Calu3 (cell line): ENCODE measurements at regions not wholly inside any gene's neighbourhood (a gene's known extent, or its start where the extent isn't known, plus 50 kb on each side); places are given as distances from the start of the nearest gene placed in this dataset.

Source experiments
- BruUV-seq: library from RNA; stranded (reverse); fragments of 400-500 nt; replicated peaks from 2 replicates; lab custom pipeline; 2021; lab: Mats Ljungman, UMichigan
- CTCF ChIA-PET: fragments of 300-600 bp; sonication (Branson Sonifier 250); formaldehyde crosslinking; loops from one replicate; lab custom pipeline; 2022; ENCODE audit warnings: antibody characterized with exemption; lab: Charles Lee
- DNase-seq: peaks from one replicate; pipeline ENCODE4 v3.0.0; 2022
- H3K27ac Mint-ChIP-seq: one replicate; pipeline ENCODE4 v1.8.0; 2022; ENCODE audit warnings: mixed read lengths; ENCODE audit not compliant: unreplicated experiment
- H3K27me3 Mint-ChIP-seq: one replicate; pipeline ENCODE4 v1.8.0; 2022; ENCODE audit warnings: mixed read lengths; ENCODE audit not compliant: unreplicated experiment
- H3K36me3 Mint-ChIP-seq: one replicate; pipeline ENCODE4 v1.8.0; 2022; ENCODE audit warnings: mild to moderate bottlenecking, moderate library complexity, mixed read lengths; ENCODE audit not compliant: insufficient read depth, unreplicated experiment
- H3K4me1 Mint-ChIP-seq: one replicate; pipeline ENCODE4 v1.8.0; 2022; ENCODE audit warnings: mild to moderate bottlenecking, low read depth, mixed read lengths; ENCODE audit not compliant: unreplicated experiment
- H3K4me3 Mint-ChIP-seq: one replicate; pipeline ENCODE4 v1.8.0; 2022; ENCODE audit warnings: mild to moderate bottlenecking, low read depth, moderate library complexity, mixed read lengths; ENCODE audit not compliant: unreplicated experiment
- H3K9me3 Mint-ChIP-seq: one replicate; pipeline ENCODE4 v1.8.0; 2022; ENCODE audit warnings: low read depth, mixed read lengths; ENCODE audit not compliant: unreplicated experiment
- intact Hi-C: fragments of 100-400 bp; cut with micrococcal nuclease; formaldehyde crosslinking; loops from one replicate; pipeline ENCODE4 v1.10.0; 2022; ENCODE audit not compliant: unreplicated experiment
- TF ChIP-seq, protein P1 (sequence below): fragments of 200-600 bp; IDR thresholded peaks from one replicate; pipeline ENCODE4 v1.8.0; 2022; ENCODE audit warnings: antibody characterized with exemption; ENCODE audit not compliant: unreplicated experiment

DNA sequence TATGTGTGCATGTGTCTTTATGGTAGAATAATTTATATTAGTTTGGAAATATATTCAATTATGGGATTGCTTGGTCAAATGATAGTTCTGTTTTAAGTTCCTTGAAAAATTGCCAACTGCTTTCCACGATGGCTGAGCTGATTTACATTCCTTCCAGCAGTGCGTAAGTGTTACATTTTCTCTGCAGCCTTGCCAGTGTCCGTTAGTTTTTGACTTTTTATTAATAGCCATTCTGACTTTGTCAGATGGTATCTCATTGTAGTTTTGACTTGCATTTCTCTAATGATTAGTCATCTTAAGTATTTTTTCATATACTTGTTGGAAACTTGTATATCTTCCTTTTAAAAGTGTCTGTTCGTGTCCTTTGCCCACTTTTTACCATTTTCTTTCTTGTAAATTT lies 434.2 kb upstream of the POT1 start:
- BruUV-seq: no TSS peak
- DNase-seq: no peak
- H3K36me3 Mint-ChIP-seq: no peaks in the 10 kb centered on the region
- H3K4me1 Mint-ChIP-seq: no peaks in the 10 kb centered on the region
- H3K27ac Mint-ChIP-seq: no peak overlapping the region
- no peak overlapping the region for H3K4me3 Mint-ChIP-seq
- H3K9me3 Mint-ChIP-seq: no peaks in the 10 kb centered on the region
- TF ChIP-seq, protein P1, sequence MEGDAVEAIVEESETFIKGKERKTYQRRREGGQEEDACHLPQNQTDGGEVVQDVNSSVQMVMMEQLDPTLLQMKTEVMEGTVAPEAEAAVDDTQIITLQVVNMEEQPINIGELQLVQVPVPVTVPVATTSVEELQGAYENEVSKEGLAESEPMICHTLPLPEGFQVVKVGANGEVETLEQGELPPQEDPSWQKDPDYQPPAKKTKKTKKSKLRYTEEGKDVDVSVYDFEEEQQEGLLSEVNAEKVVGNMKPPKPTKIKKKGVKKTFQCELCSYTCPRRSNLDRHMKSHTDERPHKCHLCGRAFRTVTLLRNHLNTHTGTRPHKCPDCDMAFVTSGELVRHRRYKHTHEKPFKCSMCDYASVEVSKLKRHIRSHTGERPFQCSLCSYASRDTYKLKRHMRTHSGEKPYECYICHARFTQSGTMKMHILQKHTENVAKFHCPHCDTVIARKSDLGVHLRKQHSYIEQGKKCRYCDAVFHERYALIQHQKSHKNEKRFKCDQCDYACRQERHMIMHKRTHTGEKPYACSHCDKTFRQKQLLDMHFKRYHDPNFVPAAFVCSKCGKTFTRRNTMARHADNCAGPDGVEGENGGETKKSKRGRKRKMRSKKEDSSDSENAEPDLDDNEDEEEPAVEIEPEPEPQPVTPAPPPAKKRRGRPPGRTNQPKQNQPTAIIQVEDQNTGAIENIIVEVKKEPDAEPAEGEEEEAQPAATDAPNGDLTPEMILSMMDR: no peak
- no peaks in the 10 kb centered on the region for H3K27me3 Mint-ChIP-seq
- CTCF ChIA-PET: no interaction called here
- intact Hi-C loops: no loop called here

DNA sequence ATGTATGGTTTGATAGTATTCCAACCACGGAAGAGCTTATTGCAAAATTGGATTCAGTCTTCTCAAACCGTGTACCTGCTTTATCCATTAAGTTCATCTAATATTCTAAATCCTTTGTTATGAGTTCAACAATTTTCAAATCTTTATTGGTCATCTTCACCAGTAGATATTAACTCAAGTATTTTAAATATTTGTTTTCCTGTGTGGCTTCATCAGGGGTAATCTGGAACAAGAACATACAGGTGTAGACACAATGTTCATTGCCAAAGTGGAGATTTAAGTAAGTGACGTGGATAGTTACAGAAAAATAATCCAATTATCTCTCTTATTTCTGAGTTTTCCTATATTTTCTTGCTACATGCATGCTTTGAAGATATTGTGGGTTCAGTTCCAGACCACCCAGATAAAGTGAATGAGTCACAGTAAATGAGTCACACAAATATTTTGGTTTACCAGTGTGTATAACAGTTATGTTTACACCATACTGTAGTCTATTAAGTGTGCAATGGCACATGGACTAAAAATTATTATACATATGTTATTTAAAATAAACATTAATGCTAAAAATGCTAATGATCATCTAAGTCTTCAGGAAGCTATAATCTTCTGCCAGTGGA lies 429.0 kb upstream of the POT1 start:
- Mint-ChIP-seq H3K4me1 (no peaks in the 10 kb centered on the region), H3K27me3 (no peaks in the 10 kb centered on the region), H3K27ac (no peak overlapping the region), H3K9me3 (no peaks in the 10 kb centered on the region), H3K36me3 (no peaks in the 10 kb centered on the region), H3K4me3 (no peak overlapping the region)
- TF ChIP-seq, protein P1: no peak
- intact Hi-C loops: no loop called here
- CTCF ChIA-PET: no interaction called here
- no TSS peak for BruUV-seq
- DNase-seq: no peak

DNA sequence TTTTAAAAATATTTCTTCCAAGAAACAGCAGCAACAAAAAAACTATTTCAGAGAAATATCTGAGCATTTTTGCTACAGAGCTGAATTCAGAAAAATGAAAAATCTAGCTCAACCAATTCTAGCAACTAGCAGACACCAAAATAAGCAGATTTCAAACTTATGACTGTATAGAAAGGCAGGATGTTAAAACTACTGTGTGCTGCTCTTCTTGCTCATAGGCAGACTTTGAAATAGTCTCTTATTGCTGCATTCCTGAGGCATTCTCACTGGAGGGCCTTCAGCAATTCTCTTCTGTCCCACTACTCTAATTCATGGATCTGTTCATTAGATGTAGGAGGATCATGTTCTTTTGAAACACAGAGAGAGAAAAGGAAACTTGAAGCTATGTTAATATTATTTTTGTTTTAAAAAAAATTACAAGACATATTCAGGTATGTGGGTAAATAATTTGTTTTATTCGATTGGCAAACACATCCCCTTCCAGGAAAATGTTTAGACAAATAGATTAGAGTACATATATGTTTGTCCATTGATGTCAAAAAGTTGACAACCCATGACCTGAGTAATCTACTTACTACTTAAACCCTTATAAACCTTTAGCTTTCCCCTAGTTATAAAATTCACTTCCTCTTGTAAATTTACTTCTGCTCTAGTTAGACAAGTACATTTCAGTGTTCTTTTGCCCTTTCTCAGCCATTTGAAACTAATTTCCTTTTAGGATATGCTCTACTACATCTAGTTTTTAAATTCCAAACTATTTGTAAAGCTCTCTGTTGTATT lies 428.2 kb upstream of the POT1 start:
- intact Hi-C loops: no loop called here
- Mint-ChIP-seq H3K4me1 (no peaks in the 10 kb centered on the region), H3K9me3 (no peaks in the 10 kb centered on the region), H3K4me3 (no peak overlapping the region), H3K27me3 (no peaks in the 10 kb centered on the region), H3K36me3 (no peaks in the 10 kb centered on the region), H3K27ac (no peak overlapping the region)
- no peak for DNase-seq
- CTCF ChIA-PET: no interaction called here
- TF ChIP-seq, protein P1: no peak
- no TSS peak for BruUV-seq

DNA sequence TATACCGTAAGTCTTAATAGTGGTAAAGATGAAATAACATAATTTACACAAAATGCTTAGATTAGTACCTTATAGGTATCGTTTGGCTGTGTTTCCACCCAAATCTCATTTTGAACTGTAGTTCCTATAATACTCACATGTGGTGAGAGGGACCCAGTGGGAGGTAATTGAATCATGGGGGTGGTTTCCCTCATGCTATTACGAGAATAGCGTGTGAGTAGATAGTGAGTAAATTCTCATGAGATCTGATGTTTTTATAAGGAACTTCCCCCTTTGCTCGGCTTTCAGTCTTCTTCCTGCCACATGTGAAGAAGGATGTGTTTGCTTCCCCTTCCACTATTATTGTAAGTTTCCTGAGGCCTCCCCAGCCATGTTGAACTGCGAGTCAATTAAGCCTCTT lies 426.3 kb upstream of the POT1 start:
- no peak for DNase-seq
- Mint-ChIP-seq H3K9me3 (no peaks in the 10 kb centered on the region), H3K4me3 (no peak overlapping the region), H3K4me1 (no peaks in the 10 kb centered on the region), H3K27ac (no peak overlapping the region), H3K36me3 (no peaks in the 10 kb centered on the region), H3K27me3 (no peaks in the 10 kb centered on the region)
- intact Hi-C loops: no loop called here
- TF ChIP-seq, protein P1: no peak
- CTCF ChIA-PET: no interaction called here
- BruUV-seq: no TSS peak
